K562 (cell line): ENCODE measurements at regions not wholly inside any gene's neighbourhood (a gene's known extent, or its start where the extent isn't known, plus 50 kb on each side); places are given as distances from the start of the nearest gene placed in this dataset.

ENCODE experiments used
- ATAC-seq: fragments of 200-7000 bp; cut with Tn5 transposase; 3 replicates; pipeline ENCODE4 v1.9.1; 2020; ENCODE audit warnings: moderate library complexity
- BruUV-seq: library from RNA; stranded (reverse); fragments of 400-500 nt; replicated peaks from 2 replicates; lab custom pipeline; 2021; lab: Mats Ljungman, UMichigan
- CTCF ChIA-PET: fragments of 300-600 bp; formaldehyde crosslinking; extraction: SDS; loops from one replicate; lab custom pipeline; 2021; ENCODE audit warnings: low intra/inter-chr PET ratio; lab: Yijun Ruan, JAX
- POLR2A ChIA-PET: fragments of 300-600, 350-650 bp; sonication (Branson Sonifier 250); formaldehyde crosslinking; extraction: SDS; loops from one replicate; lab custom pipeline; 2021; ENCODE audit warnings: antibody characterized with exemption, inconsistent platforms; lab: Yijun Ruan, JAX
- DNase-seq, 4 experiments: peaks; one replicate each; pipeline versions ENCODE4 v3.0.0 to v3.0.0-alpha.2; 2011 to 2018; ENCODE audit warnings: low spot score in 3 of 4, mixed read lengths in 3 of 4; ENCODE audit errors: extremely low read depth in 1 of 4
- FAIRE-seq: peaks from 2 replicates; lab custom pipeline; 2011; peaks lifted over from hg19 to GRCh38; lab: Jason Lieb, UNC
- H2AFZ ChIP-seq: 2 replicates; pipeline ENCODE4 v1.6.0; 2011; ENCODE audit warnings: low read depth, low read length, control low read depth, inconsistent platforms
- H3K27ac ChIP-seq: fragments of 200-600 bp; 3 replicates; pipeline ENCODE4 v1.8.0; 2011; ENCODE audit warnings: low read depth, mild to moderate bottlenecking, control low read depth, inconsistent platforms, low read length, moderate library complexity, mixed read lengths; ENCODE audit errors: extremely low read depth
- H3K27me3 ChIP-seq, 2 experiments: fragments of 300-600 bp in 1 of 2; 2 replicates in 1 of 2; 3 replicates in 1 of 2; pipeline versions ENCODE4 v1.6.0 to v1.8.0; 2011; ENCODE audit warnings: inconsistent platforms in 2 of 2, low read length in 2 of 2, mild to moderate bottlenecking in 1 of 2, mixed read lengths in 1 of 2, moderate library complexity in 1 of 2; ENCODE audit not compliant: control insufficient read depth in 2 of 2, insufficient read depth in 2 of 2
- H3K36me3 ChIP-seq: fragments of 300-600 bp; 3 replicates; pipeline ENCODE4 v1.8.0; 2011; ENCODE audit warnings: mild to moderate bottlenecking, low read length, inconsistent platforms; ENCODE audit not compliant: control insufficient read depth, insufficient read depth
- H3K4me1 ChIP-seq, 2 experiments: fragments of 200-600 bp in 1 of 2; replicated peaks in 1 of 2; 2 replicates in 1 of 2; 3 replicates in 1 of 2; pipeline versions ENCODE4 v1.5.1 to v1.8.0; 2011; ENCODE audit warnings: inconsistent platforms in 2 of 2, low read length in 2 of 2, mild to moderate bottlenecking in 1 of 2, mixed read lengths in 1 of 2, moderate library complexity in 1 of 2; ENCODE audit not compliant: control insufficient read depth in 2 of 2, insufficient read depth in 2 of 2
- H3K4me2 ChIP-seq: 2 replicates; pipeline ENCODE4 v1.6.1; 2011; ENCODE audit warnings: low read length, control low read depth, inconsistent platforms, mixed read lengths; ENCODE audit not compliant: insufficient read depth
- H3K4me3 ChIP-seq: fragments of 200-600 bp; sonication (generic), shearing (Covaris generic); 2 replicates; pipeline ENCODE4 v1.5.1; 2016; ENCODE audit warnings: control low read depth, inconsistent platforms
- H3K79me2 ChIP-seq: fragments of 200-600 bp; 3 replicates; pipeline ENCODE4 v1.8.0; 2011; ENCODE audit warnings: low read length, inconsistent platforms; ENCODE audit not compliant: control insufficient read depth, insufficient read depth
- H3K9ac ChIP-seq, 2 experiments: 2 replicates each; pipeline versions ENCODE4 v1.6.0 to v1.6.1; 2011; ENCODE audit warnings: low read depth in 2 of 2, low read length in 2 of 2, control low read depth in 1 of 2, inconsistent platforms in 1 of 2, mild to moderate bottlenecking in 1 of 2, mixed read lengths in 1 of 2; ENCODE audit not compliant: insufficient read depth in 1 of 2
- H3K9me1 ChIP-seq: one replicate; pipeline ENCODE4 v1.6.0; 2011; ENCODE audit warnings: inconsistent platforms, mild to moderate bottlenecking, low read length, moderate library complexity; ENCODE audit not compliant: control insufficient read depth, insufficient read depth
- H3K9me3 ChIP-seq: replicated peaks from 2 replicates; pipeline ENCODE4 v1.5.1; 2011; ENCODE audit warnings: low read depth, low read length, inconsistent platforms; ENCODE audit not compliant: control insufficient read depth, insufficient read depth
- H4K20me1 ChIP-seq: replicated peaks from 2 replicates; pipeline ENCODE4 v1.6.1; 2011; ENCODE audit warnings: low read length, inconsistent platforms, mixed read lengths; ENCODE audit not compliant: control insufficient read depth, insufficient read depth
- BACH1 ChIP-seq: fragments of 200-800 bp; sonication (Bioruptor generic); IDR thresholded peaks from 2 replicates; pipeline ENCODE4 v1.6.1; 2016; ENCODE audit warnings: missing genetic modification characterization, missing compliant biosample characterization
- CHD1 ChIP-seq: fragments of 200-600 bp; sonication (generic); IDR thresholded peaks from one replicate; pipeline ENCODE4 v1.6.1; 2012; ENCODE audit warnings: mild to moderate bottlenecking, moderate library complexity, low read length, inconsistent platforms
- ELK3 ChIP-seq: fragments of 450-650 bp; formaldehyde crosslinking; IDR thresholded peaks from 2 replicates; pipeline ENCODE4 v1.4.0; 2020; ENCODE audit warnings: mild to moderate bottlenecking
- PML ChIP-seq: IDR thresholded peaks from 2 replicates; pipeline ENCODE4 v1.6.1; 2012; ENCODE audit warnings: low read length, inconsistent platforms
- TBP ChIP-seq: optimal IDR thresholded peaks from 2 replicates; pipeline ENCODE3; 2011; ENCODE audit warnings: low read depth, low read length, improper control_type of control experiment
- YBX1 ChIP-seq: fragments of 450-650 bp; IDR thresholded peaks from 2 replicates; pipeline ENCODE4 v1.7.1; 2016; ENCODE audit warnings: mild to moderate bottlenecking
- ZFP36 ChIP-seq: fragments of 150-350 bp; IDR thresholded peaks from 2 replicates; pipeline ENCODE4 v1.6.1; 2018; ENCODE audit warnings: low read length, low read depth; ENCODE audit not compliant: partially characterized antibody
- ZNF609 ChIP-seq: sonication (generic); formaldehyde crosslinking; IDR thresholded peaks from 2 replicates; pipeline ENCODE4 v1.8.1; 2023; ENCODE audit warnings: missing genetic modification reagents, mild to moderate bottlenecking, borderline replicate concordance
- ZNF830 ChIP-seq: fragments of 250-450 bp; sonication (Bioruptor Pico); IDR thresholded peaks from 2 replicates; pipeline ENCODE4 v1.5.0; 2021; ENCODE audit warnings: mild to moderate bottlenecking
- WGBS: fragments of 100-300 bp; shearing (Covaris generic); methylation state at CpG from one replicate; pipeline ENCODE4 v1.1.6; 2016; ENCODE audit warnings: low coverage, mixed read lengths; ENCODE audit not compliant: insufficient coverage; ENCODE audit errors: missing lambda C conversion rate; 5-methylcytosine and 5-hydroxymethylcytosine counted together
- in situ Hi-C: fragments of 300-500 bp; cut with MboI; formaldehyde crosslinking; loops from 4 replicates; pipeline ENCODE4 v1.15.0; 2018; ENCODE audit warnings: inconsistent platforms, mixed read lengths
- intact Hi-C: fragments of 100-400 bp; cut with micrococcal nuclease; formaldehyde crosslinking; loops from 2 replicates; pipeline ENCODE4 v1.14.2; 2022
- TF ChIP-seq, protein P1 (sequence below): sonication (generic); formaldehyde crosslinking; IDR thresholded peaks from 2 replicates; pipeline ENCODE4 v1.8.0; 2022; ENCODE audit warnings: mild to moderate bottlenecking, missing genetic modification reagents, borderline replicate concordance
- TF ChIP-seq, protein P2 (sequence below): fragments of 250-450 bp; sonication (Bioruptor Pico); IDR thresholded peaks from 2 replicates; pipeline ENCODE4 v1.4.0; 2020; ENCODE audit warnings: mild to moderate bottlenecking, moderate library complexity

DNA sequence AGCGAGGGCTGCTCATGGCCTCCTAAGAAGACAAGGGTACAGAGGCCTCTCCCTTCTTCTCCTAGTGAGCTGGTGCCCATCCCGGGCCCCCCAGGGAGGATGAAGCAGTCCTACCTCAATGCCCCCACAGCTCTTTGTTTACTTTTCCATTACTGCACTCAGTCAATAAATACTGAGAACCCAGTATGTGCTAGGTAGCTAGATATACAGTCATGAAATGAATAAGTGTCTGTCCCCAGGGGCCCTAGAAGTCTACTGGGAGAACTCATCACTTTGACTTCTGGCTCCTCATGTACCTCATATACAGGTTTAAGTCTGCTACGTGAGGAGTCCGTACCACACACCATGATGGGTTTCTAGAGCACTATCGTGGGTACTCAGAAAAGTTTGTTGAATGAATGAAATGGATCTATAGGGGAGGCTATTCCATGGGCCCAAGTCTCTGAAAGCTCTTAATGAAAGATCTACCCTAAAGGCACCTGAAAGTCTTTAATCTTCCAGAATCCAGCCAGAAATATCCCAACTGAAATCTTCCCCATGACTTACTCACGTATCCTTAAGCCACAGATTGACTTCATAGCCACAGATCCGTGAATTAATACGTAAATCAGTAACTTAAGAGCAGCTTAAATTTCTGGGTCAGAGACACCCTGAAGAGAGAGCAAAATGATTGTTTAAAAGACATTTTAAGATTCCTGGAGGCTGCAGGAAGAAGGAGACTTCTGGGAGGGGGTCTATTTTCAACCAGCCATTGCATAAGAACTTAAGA is 51.6 kb upstream of the POMP start (continued):
- no peak for TF ChIP-seq ELK3 (CRISPR knock-in tag)
- no peak for TF ChIP-seq BACH1 (tag)
- TF ChIP-seq CHD1: no peak

DNA sequence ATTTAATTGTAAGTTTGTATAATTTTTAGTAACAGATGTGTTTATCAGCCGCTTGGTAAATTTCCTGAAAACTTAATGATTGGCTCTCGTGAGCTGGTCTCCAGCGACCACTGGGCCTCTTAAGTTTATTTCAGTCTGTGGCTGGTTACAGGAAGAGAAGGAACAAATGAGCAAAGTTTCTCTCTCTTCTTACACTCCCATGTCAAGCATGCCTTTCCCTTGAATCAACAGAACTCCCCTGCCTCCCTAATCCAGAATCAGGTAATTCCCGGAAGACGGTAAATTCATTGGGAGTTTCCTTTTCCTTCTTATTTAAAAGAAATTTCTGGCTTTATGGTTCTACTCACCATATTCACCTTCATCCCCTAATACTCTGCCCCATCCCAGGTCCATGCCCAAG is 52.5 kb upstream of the POMP start:
- no peak overlapping the region for H3K9ac ChIP-seq
- no TSS peak for BruUV-seq
- no peak overlapping the region for H3K27ac ChIP-seq
- no peaks in the 10 kb centered on the region for H3K9me1 ChIP-seq
- no peaks in the 10 kb centered on the region for H3K36me3 ChIP-seq
- no peaks in the 10 kb centered on the region for H4K20me1 ChIP-seq
- no peaks in the 10 kb centered on the region for H3K79me2 ChIP-seq
- no peak overlapping the region for H2AFZ ChIP-seq
- no peak for DNase-seq
- no peaks in the 10 kb centered on the region for H3K9me3 ChIP-seq
- H3K4me2 ChIP-seq: no peak overlapping the region
- no peak overlapping the region for H3K4me3 ChIP-seq
- H3K27me3 ChIP-seq: no peaks in the 10 kb centered on the region
- 36% methylated on average over 5 of the region's 5 CpGs for whole genome bisulfite sequencing
- intact Hi-C loops (no loop called here), in situ Hi-C loops (no loop called here)
- FAIRE-seq: no peak
- H3K4me1 ChIP-seq: peaks cover 0 to 13% of the 10 kb centered on the region in 2 experiments; a peak in 2 of 5 replicates
- ATAC-seq: no peak
- POLR2A ChIA-PET: interaction anchor here (0.5 to 1.0 kb wide), 2 partner anchors 12 to 573 kb away, joined by 3 read pairs; no protein-coding TSS in a partner anchor
- CTCF ChIA-PET: no interaction called here
- TF ChIP-seq ZNF609 (CRISPR knock-in tag) (no peak), ZFP36 (no peak), PML (no peak), YBX1 (no peak), ZNF830 (CRISPR knock-in tag) (no peak), TBP (no peak)
- TF ChIP-seq, protein P1, sequence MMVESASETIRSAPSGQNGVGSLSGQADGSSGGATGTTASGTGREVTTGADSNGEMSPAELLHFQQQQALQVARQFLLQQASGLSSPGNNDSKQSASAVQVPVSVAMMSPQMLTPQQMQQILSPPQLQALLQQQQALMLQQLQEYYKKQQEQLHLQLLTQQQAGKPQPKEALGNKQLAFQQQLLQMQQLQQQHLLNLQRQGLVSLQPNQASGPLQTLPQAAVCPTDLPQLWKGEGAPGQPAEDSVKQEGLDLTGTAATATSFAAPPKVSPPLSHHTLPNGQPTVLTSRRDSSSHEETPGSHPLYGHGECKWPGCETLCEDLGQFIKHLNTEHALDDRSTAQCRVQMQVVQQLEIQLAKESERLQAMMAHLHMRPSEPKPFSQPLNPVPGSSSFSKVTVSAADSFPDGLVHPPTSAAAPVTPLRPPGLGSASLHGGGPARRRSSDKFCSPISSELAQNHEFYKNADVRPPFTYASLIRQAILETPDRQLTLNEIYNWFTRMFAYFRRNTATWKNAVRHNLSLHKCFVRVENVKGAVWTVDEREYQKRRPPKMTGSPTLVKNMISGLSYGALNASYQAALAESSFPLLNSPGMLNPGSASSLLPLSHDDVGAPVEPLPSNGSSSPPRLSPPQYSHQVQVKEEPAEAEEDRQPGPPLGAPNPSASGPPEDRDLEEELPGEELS (CRISPR knock-in tag): no peak
- TF ChIP-seq, protein P2, sequence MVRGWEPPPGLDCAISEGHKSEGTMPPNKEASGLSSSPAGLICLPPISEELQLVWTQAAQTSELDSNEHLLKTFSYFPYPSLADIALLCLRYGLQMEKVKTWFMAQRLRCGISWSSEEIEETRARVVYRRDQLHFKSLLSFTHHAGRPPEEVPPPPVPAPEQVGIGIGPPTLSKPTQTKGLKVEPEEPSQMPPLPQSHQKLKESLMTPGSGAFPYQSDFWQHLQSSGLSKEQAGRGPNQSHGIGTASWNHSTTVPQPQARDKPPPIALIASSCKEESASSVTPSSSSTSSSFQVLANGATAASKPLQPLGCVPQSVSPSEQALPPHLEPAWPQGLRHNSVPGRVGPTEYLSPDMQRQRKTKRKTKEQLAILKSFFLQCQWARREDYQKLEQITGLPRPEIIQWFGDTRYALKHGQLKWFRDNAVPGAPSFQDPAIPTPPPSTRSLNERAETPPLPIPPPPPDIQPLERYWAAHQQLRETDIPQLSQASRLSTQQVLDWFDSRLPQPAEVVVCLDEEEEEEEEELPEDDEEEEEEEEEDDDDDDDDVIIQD (CRISPR knock-in tag): no peak
